Stimulated activated naive CD8-positive, alpha-beta T cell treated with anti-CD3 and anti-CD28 coated beads, Interleukin-15, Interleukin-2, amounts not matched to agents 100 U/mL and 50 U/mL, for 24 hours (primary cell): ENCODE measurements at regions not wholly inside any gene's neighbourhood (a gene's known extent, or its start where the extent isn't known, plus 50 kb on each side); places are given as distances from the start of the nearest gene placed in this dataset.
A peak's percentile ranks its signal among the peaks of the same experiment; 100 is the strongest.
"Not testable (repeated sequence)": the region's sequence is repeated elsewhere in the genome, so short reads cannot be mapped to it uniquely, and the experiment has no call there.

ENCODE experiments used
- ATAC-seq: fragments of 150-1000 bp; cut with Tn5 transposase; one replicate; pipeline ENCODE4 v1.10.0; 2021
- DNase-seq: peaks from one replicate; pipeline ENCODE4 v3.0.0; 2021

DNA sequence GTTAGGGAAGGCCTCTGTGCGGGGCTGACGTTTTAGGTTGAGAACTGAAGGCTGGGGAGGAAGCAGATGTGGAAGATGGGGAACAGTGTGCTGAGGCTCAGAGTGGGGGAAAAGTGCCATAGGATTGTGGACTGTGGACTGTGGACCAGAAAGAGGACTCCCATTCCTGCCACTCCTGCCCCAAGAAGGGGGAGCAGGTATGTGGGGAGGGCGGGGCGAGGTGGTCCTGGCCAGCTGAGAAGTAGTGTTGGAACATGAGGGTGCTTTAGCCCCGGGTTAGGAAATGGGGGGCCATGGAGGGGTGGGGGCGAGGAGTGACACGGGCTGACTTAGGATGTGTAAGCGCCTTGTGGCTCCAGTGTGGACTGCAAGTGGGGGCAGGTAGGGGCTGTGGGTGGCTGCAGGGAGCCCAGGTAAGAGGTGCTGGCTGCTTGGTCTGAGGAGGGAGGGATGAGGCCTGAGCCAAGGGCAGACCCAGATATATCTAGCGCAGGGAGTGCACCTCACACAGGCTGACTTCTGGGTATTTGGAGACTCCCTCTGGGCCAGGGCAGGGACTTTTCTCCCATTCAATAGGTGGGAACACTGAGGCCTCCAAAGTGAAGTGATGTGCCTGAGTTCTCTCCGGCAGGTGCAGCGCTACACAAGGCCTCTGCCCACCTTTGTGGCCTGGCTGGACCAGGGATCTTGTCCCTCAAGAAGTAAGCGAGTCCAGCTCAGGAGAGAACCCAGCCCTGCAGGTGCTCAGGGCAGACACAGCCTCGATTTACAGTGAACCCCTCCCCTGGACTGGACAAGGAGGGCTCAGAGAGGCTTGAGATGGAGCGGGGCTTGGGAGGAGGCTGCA is 76.6 kb upstream of the TOX2 start:
- ATAC-seq (no peak), DNase-seq (no peak)

DNA sequence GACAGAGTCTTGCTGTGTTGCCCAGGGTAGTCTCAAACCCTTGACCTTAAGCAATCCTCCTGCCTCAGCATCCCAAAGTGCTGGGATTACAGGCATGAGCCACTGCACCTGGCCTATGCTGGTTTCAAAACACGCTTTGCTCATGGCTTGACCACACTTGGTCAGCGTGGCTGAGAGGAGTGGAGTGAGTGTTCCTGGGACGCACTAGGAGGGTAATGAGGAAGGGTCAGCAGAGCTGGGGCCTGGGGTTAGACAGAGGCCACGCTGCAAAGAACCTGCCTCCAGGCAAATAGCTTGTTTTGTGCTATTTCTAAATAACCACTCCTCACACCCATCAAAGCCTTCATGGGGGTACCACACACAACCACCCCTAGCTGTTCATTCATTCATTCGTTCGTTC is 77.9 kb upstream of the TOX2 start:
- ATAC-seq, result no peak
- DNase-seq, result no peak

DNA sequence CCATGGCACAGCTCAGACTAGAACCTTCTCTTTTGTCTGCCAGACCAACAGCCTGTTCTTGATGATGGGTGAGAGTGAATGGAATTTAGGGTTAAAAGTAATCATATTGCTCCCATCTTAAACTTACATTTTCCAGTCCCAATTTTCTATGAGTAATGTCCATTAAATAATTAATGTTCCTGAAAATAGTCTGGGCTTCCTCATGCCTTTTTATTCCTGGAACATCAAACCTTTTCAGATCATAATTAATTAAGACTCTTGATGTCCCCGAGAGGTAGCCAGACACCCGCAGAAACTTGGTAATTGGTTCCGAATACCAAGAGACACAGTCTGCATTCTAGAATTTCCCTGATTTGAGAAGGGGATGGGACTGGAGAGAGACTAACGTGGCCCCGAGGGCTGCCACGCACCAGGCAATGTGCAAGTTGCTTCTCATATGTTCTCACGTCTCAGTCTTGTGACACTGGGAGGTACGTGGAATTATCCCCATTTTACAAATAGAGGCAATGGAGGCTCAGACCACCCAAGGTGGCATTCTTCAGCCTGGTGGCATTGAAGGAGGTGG is 78.6 kb upstream of the TOX2 start:
- DNase-seq (no peak), ATAC-seq (no peak)

DNA sequence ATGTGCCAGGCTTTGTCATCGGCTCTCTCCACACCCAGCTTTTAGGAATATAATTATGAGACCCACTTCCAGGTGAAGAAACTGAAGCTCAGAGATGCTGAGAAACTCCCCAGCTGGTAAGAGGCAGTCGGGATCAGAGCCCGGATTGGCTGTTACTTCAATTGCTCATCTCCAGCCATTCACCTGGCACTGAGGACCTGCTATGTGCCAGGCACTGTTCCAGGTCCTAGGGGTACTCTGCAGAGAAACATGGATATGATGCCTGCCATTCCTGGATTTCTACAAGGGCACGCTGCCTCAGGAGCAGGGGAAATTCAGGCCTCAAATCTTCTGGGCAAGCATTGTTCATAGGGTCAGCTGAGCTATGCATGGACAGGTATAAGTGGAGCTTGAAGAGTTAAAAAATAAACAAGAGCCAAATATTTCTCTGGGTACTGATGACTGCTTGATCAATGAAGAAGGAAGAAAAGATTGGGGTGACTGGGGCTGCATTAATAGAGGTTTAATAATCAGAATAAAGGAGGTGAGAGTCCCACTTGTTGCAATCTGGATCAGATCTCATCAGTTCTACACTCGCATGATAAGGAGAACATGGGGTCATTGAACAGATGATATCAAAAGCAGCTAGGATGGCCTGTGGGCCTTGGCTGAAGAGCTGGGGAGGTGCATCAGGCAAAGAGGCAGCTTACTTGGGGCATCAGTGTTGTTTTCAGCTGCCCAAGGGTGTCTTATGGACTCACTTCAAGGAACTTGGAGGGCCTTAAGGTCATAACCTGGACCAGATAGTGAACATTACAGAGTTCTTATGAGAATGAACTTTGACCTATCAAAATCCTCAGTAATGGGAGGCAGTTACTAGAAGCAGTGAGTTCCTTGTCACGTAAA is 80.9 kb upstream of the TOX2 start:
- ATAC-seq (no peak), DNase-seq (no peak)

DNA sequence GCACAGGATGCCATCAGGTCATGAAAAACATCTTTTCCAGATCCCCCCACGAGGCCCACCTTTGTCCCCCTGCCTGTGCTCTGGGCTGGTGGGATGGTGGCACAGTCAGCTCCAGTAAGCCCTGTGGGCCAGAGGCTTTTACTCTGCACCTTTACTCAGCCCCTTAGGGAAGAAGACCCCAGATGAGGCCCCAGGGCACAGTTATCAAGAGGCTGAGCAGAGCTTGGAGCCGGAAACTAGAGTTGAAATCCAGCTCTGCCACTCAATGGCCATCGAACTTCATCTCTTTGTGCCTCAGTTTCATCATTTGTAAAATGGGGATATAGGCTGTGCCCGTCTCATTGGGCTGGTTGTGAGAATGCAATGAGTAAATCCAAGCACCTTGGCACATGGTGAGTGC is 81.7 kb upstream of the TOX2 start:
- ATAC-seq (no peak), DNase-seq (no peak)

DNA sequence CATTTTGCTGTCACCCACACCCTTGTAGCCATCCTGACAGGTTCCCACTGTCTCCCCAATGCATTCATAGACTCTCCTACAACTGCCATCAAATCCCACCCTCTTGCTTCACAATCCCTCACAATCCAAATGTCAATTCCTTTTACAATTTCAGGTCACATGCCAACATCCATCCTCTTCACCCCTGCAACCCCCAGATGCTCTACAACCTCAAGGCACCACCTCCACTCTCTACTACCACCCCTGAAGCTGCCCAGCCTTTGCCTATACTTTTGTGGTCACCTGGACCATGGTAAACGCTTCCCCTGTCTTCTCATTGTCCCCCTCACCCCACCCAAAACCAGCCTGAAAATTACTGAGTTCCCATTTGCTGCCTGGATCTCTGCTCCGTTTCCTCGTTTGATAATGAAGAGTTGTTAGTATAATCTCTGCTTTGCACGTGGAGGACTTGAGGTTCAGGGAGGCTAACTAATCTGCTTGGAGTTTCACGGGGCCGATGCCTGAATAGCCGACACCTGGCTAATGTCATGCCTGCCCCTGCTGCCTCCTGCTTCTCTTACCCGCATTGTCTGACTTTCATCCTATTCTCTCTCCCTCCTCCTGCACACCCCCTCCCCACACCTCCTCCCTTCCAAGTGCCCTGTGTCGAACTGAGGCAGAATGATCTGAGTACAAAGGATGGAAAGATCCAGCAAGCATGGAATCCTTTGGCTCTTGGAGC is 82.4 kb upstream of the TOX2 start:
- DNase-seq (no peak), ATAC-seq (no peak)

DNA sequence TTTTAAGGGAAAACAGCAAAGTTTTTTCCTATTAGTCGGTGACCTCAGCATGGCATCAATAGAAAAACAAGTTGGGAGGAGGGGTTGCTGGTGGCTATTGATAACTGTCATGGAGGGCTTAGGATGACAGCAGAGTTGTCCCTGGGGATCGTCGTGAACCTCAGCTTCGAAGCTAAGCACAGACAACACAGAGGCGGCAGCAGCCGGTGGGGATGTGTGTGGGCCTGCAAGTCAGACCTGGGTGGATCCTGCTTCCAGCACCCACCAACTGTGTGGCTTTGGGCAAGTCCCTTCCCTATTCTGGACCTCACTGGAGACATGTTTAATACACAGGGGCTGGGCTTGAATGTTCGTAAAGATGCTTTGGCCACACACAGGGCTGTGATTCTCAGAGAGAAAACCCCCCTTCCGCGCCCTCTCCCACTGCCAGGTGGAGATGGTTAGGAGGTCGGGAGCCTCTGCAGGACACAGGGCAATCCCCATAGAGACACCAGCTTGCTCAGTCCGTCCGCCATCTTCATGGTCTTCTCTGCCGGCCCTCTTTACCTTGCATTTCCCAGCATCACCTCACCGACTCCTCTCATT is 83.1 kb upstream of the TOX2 start:
- no peak for ATAC-seq
- no peak for DNase-seq

DNA sequence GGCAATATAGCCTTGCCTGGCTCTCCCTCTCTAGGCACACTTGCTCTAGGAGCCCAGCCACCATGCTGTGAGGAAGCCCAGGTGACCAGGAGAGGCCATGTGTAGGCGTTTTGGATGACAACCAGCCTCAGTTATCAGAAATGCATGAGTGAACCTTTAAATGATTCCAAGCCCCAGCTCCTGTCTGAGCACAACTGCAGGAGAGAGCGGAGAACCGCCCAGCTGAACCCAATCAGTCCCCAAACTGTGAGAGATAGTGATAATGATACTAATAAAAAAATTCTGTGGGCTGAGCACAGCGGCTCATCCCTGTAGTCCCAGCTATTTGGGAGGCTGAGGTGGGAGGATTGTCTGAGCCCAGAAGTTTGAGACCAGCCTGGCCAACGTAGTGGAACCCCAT is 83.8 kb upstream of the TOX2 start:
- no peak for ATAC-seq
- DNase-seq, result no peak

DNA sequence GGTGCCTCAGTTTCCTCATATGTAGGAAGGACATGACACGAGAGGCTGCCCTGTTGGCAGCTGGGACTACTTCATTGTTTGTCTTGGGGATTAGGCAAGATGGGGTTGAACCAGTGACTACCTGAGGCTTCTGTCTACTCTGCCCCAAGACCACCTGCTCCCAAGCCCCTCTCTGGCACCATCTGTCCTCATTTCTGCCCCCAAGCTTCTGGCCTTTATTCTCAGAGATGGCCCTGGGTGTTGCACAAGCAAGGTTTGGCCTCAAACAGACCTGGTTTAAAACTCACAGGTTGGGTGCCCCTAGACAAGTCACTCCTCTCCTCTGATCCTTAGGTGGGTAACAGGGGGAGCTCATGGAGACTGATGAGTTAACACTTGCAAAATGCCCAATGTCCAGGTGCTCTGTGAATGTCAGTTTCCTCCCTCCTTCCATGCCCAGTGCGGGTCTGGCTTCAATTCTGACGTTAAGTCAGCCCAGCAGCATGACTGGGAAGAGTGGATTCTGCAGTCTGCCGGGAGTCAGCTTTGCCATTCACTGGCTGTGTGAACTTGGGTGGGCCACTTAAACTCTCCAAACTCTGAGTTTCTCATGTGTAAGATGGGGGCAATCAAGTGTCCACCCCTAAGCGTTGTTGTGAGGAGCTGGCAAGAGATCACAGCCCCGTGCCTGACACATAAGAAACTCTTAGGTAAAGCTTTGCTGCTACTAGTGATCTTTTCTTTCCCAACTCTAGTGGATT is 84.5 kb upstream of the TOX2 start:
- DNase-seq (no peak), ATAC-seq (no peak)

DNA sequence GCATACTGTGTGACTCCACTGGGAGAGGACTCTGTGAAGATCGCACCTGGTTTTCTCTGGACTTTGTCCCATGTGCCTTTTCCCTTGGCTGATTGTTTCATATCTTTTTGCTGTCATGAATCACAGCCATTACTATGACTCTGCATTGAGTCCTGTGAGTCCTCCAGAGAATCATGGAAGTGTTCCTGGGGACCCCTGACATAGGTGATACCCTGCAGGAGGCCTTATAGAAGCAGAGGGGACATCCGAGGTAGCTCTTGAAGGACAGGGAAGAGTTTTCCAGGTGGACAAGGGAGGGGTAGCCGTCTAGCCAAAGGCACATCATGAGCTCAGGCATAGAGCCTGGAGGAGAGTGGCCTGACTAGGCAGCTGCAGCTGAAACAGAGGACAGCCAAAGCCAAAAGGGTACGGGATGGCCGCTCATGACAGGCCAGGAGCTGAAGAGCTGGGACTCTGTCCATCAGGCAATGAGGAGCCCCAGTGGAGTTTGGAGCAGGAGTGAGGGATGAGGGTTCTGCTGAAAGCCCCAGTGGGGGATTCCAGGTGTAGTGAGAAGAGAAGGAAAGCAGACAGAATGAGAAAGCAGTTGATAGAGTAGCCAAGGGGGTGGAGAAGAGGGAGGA is 86.6 kb upstream of the TOX2 start:
- ATAC-seq, result no peak

DNA sequence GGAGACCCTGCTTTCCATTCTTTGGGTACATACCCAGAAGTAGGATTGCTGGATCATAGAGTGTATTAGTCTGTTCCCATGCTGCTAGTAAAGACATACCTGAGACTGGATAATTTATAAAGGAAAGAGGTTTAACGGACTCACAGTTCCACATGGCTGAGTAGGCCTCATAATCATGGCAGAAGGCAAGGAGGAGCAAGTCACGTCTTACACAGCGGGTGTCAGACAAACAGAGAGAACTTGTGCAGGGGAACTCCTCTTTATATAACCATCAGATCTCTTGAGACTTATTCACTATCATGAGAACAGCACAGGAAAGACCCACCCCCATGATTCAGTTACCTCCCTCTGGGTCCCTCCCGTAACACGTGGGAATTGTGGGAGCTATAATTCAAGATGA is 87.7 kb upstream of the TOX2 start:
- not testable (repeated sequence) for ATAC-seq, DNase-seq

More for the DNA sequence above, 86.6 kb upstream of the TOX2 start:
- no peak for DNase-seq

DNA sequence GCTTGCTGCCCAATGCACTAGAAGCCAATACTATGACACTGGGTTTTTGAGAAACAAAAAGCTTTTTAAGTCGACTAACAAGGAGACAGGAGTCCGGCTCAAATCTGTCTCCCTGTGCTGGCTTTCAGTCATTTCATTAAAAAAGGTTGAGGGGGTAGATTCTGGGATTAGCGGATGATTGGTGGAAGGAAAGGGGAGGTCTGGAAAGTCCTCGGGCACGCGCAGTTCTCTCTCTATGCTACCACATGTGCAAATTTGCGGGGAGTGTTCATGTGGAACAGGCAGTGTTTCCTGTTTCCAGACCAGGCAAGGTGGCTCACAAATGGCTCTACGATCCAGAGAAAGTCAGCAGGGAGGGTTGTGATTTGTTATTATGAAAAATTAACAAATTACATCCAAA is 89.1 kb upstream of the TOX2 start:
- DNase-seq, result no peak
- ATAC-seq, result no peak

DNA sequence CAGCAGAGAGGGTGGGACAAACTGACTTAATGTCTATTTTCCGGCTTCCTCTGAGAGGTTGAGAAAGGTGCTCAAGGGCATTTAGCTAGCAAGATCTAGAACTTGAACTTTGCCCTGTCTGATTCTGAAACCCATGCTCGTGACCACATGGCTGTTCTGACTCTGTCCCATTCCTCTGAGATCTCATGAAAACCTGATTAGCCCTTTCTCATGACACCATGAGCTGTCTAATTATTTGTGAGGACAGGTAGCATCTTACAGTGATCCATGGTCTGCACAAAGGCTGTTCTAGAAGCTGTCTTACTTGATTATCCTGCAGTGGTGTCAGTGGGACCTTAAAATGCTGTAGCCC is 89.6 kb upstream of the TOX2 start:
- no peak for DNase-seq
- ATAC-seq, result no peak

DNA sequence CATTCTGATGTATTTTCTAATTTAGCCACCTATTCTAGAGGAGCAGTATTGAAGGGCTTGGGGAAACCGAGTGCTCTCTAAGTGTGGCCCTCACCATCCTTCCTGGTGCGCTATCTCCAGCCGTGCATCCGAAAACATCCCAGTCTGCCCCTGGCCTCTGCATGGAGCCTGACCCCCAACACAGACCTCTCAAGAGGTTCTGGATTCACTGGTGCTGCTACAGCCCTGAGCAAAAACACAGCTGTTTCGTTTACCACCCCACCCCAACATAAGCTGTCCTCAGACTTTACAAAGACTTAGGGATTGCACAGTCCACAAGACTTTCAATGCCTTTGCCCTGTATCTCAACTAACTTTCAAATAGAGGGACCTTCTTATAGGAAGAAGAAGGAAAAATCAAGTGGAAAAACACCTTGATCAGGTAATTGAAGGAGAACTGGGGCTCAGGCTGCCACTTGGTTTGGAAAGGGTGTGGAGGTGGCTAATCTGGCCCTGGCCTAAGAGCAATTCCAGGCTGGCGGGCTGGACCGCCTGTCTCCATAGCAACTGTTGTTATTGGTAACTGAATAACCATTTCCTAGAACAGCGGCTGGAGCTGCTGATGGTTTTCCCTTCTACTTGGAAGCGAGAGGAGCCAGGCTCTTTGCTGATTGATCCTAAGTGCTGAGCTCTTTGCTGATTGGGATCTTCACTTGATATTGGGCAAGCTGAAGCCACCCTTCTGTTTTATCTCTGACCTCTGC is 90.2 kb upstream of the TOX2 start:
- DNase-seq (no peak), ATAC-seq (no peak)

DNA sequence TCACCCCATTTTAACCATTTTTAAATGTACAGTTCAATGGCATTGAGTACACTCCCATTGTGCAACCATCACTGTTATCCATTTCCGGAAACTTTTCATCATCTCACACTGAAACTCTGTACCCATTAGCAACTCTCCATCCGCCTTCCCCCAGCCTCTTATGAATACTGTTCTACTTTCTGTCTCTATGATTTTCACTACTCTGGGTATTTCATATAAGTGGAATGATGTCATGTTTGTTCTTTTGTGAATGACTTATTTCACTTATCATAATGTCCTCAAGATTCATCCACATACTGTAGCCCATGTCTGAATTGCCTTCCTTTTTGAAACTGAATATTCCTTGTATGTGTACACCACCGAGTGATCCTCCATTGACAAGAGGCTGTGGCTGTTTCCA is 92.9 kb upstream of the TOX2 start:
- ATAC-seq, result peak; percentile 73
- DNase-seq, result no peak

DNA sequence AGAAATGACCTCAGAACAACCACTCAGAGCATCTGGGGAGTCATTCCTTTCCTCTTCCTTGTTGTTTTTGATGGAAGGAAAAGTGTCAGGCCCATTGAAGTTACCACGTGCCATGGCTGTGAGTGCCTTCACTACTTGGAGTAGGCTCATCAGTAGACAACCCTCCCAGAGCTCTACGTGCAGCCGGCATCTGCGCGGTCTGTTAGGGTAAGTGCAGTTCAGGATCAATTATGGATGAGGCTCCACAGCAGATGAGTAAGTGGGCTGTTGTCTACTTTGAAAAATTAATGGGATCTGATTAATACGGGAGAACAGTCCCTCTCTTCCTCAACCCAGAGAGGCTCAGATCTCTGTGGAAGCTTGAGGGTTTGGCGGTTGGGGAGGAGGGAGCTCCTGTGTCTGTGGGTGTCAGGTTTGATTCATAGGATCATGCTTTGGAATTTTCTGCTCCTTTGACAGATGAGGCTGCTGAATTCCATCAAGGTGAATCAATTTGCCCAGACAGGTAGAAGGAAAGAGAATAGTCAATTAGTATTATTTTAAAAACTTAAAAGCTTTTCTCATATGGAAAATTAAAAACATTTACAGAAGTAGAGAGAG is 93.8 kb upstream of the TOX2 start:
- DNase-seq, result no peak
- ATAC-seq, result no peak

DNA sequence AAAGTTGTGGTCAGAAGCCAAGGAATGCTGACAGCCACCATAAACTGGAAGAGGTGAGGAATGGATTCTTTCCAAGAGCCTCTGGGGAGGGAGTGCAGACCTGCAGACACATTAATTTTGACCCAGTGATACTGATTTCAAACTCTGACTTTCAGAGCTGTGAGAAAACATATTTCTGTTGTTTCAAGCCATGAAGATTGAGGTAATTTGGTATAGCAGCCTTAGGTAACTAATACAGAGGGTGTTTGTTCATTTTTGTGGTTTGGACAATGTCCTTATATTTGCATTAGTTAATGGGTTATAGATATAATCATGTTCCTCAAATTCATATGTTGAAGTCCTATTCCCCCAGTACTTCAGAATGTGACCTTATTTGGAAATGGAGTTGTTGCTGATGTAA is 85.4 kb upstream of the GTSF1L start:
- DNase-seq (no peak), ATAC-seq (no peak)

DNA sequence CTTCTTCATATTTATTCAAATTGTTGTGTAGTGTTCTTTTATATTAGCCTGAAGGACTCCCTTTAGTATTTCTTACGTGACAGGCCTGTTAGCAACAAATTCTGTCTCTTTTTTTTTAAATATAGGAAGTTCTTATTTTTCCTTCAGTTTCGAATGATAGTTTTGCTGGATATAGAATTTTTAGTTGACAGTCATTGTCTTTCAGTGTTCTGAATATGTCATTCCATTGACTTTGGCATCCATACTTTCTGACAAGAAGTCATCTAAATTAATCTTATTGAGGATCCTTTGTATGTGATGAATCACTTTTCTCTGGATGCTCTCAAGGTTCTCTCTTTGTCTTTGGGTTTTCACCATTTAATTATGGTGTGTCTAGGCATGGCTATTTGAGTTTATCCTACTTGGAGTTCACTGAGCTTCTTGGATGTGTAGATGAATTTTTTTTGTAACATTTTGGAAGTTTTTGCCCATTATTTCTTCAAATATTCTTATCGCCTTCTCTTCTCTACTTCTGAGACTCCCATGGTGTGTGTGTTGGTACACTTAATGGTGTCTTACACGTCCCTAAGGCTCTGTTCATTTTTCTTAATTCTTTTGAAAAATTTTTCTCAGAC is 82.5 kb upstream of the GTSF1L start:
- DNase-seq (no peak), ATAC-seq (no peak)

DNA sequence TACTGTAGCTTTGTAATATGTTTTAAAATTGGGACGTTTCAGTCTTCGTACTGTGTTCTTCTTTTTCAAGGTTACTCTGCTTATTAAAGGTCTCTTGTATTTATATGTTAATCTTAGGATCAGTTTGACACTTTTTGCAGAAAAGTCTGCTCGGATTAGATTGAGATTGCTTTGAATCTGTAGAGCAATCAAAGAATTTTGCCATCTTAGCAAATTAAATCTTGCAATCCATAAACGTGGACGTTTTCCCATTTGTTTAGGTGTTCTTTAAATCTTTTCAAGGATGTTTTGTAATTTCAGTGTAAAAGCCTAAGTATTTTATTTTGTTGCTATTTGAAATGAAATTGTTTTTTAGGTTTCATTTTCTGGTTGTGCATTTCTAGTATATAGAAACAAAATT is 78.0 kb upstream of the GTSF1L start:
- ATAC-seq, result no peak
- DNase-seq, result no peak
